Common myeloid progenitor, CD34-positive (primary cell): ENCODE measurements at regions not wholly inside any gene's neighbourhood (a gene's known extent, or its start where the extent isn't known, plus 50 kb on each side); places are given as distances from the start of the nearest gene placed in this dataset.

ENCODE experiments used
- CTCF ChIA-PET: fragments of 350-600 bp; sonication (Branson Sonifier 250); formaldehyde crosslinking; loops from one replicate; lab custom pipeline; 2021; ENCODE audit warnings: antibody characterized with exemption; lab: Charles Lee
- POLR2A ChIA-PET: fragments of 350-600 bp; sonication (Branson Sonifier 250); formaldehyde crosslinking; loops from one replicate; lab custom pipeline; 2021; ENCODE audit warnings: antibody characterized with exemption; lab: Charles Lee
- DNase-seq, 3 donors: peaks; one replicate each; pipeline versions ENCODE4 v3.0.0 to v3.0.0-alpha.2; 2013
- H3K27ac ChIP-seq, 2 experiments: 1 replicate in 1 of 2; 2 replicates in 1 of 2; pipeline ENCODE4 v1.7.0; 2013; ENCODE audit warnings: inconsistent platforms in 2 of 2, low read length in 2 of 2, mild to moderate bottlenecking in 2 of 2, low read depth in 1 of 2, moderate library complexity in 1 of 2; ENCODE audit not compliant: severe bottlenecking in 2 of 2, insufficient read depth in 1 of 2, poor library complexity in 1 of 2
- H3K27me3 ChIP-seq, 5 experiments: replicated peaks in 2 of 5; 1 replicate in 3 of 5; 2 replicates in 2 of 5; pipeline versions ENCODE4 v1.6.1 to v1.7.0; 2013; ENCODE audit warnings: low read length in 4 of 5, mild to moderate bottlenecking in 2 of 5, moderate library complexity in 2 of 5, inconsistent platforms in 1 of 5; ENCODE audit not compliant: insufficient read depth in 5 of 5, control insufficient read depth in 4 of 5
- H3K36me3 ChIP-seq, 4 experiments: 1 replicate in 2 of 4; 2 replicates in 2 of 4; pipeline versions ENCODE4 v1.6.1 to v1.7.0; 2013; ENCODE audit warnings: low read length in 3 of 4, control low read depth in 1 of 4, mild to moderate bottlenecking in 1 of 4; ENCODE audit not compliant: control insufficient read depth in 4 of 4, insufficient read depth in 4 of 4
- H3K4me1 ChIP-seq, 4 experiments: 1 replicate in 3 of 4; 2 replicates in 1 of 4; pipeline versions ENCODE4 v1.6.1 to v1.7.1; 2013; ENCODE audit warnings: low read length in 3 of 4, mild to moderate bottlenecking in 3 of 4, control low read depth in 1 of 4, inconsistent platforms in 1 of 4, moderate library complexity in 1 of 4; ENCODE audit not compliant: control insufficient read depth in 4 of 4, insufficient read depth in 4 of 4; ENCODE audit errors: control extremely low read depth in 1 of 4
- H3K4me3 ChIP-seq, 7 experiments: 1 replicate in 4 of 7; 2 replicates in 3 of 7; pipeline versions ENCODE4 v1.5.1 to v1.7.0; 2013; ENCODE audit warnings: mild to moderate bottlenecking in 7 of 7, low read length in 6 of 7, moderate library complexity in 6 of 7, inconsistent platforms in 2 of 7, low read depth in 2 of 7, control low read depth in 1 of 7; ENCODE audit not compliant: insufficient read depth in 4 of 7, control insufficient read depth in 1 of 7; ENCODE audit errors: extremely low read depth in 1 of 7
- H3K9me3 ChIP-seq, 5 experiments: 1 replicate in 4 of 5; 2 replicates in 1 of 5; pipeline versions ENCODE4 v1.6.1 to v1.7.1; 2013; ENCODE audit warnings: low read length in 4 of 5, mild to moderate bottlenecking in 2 of 5, inconsistent platforms in 1 of 5, low read depth in 1 of 5, moderate library complexity in 1 of 5; ENCODE audit not compliant: control insufficient read depth in 4 of 5, insufficient read depth in 2 of 5; ENCODE audit errors: control extremely low read depth in 1 of 5
- WGBS: methylation state at CpG from one replicate; pipeline ENCODE4 v1.1.5; 2013; ENCODE audit not compliant: insufficient coverage; 5-methylcytosine and 5-hydroxymethylcytosine counted together

- DNase-seq, result no peak
- ChIA-PET CTCF (no interaction called here), POLR2A (no interaction called here)
- no peak overlapping the region for H3K27ac ChIP-seq
- H3K9me3 ChIP-seq, result no peaks in the 10 kb centered on the region
- no peaks in the 10 kb centered on the region for H3K4me1 ChIP-seq
- 100% methylated on average over 2 of the region's 3 CpGs for WGBS
- H3K27me3 ChIP-seq, result no peaks in the 10 kb centered on the region
- H3K36me3 ChIP-seq, result no peaks in the 10 kb centered on the region
- H3K4me3 ChIP-seq, result no peak overlapping the region
Observed at GRCh38 chr14:83384253-83384652, 1850.6 kb upstream of the SEL1L start.

- WGBS, result no CpG with 5 or more reads among the region's 2 CpGs
- CTCF ChIA-PET, result no interaction called here
Observed at GRCh38 chr14:83395321-83395720, 1861.7 kb upstream of the SEL1L start.

GRCh38 chr14:83416476-83416875, 1882.8 kb upstream of the SEL1L start:
- Histone ChIP-seq H3K4me3 (no peak overlapping the region), H3K4me1 (no peaks in the 10 kb centered on the region), H3K27ac (no peak overlapping the region), H3K27me3 (no peaks in the 10 kb centered on the region), H3K36me3 (no peaks in the 10 kb centered on the region), H3K9me3 (peaks cover 0 to 1% (median 0%) of the 10 kb centered on the region in 5 experiments)
- ChIA-PET POLR2A (no interaction called here), CTCF (interaction anchor here (1.0 kb wide), 1 partner anchor 15 kb away, joined by 3 read pairs; no protein-coding TSS in a partner anchor)
- 100% methylated on average over 1 of the region's 2 CpGs for WGBS
- no peak for DNase-seq

More at GRCh38 chr14:83395321-83395720, 1861.7 kb upstream of the SEL1L start:
- no peak for DNase-seq
- Histone ChIP-seq H3K9me3 (no peaks in the 10 kb centered on the region), H3K27me3 (no peaks in the 10 kb centered on the region), H3K4me1 (no peaks in the 10 kb centered on the region), H3K4me3 (no peak overlapping the region), H3K36me3 (no peaks in the 10 kb centered on the region), H3K27ac (no peak overlapping the region)
- POLR2A ChIA-PET, result no interaction called here

GRCh38 chr14:83419420-83419819, 1885.8 kb upstream of the SEL1L start:
- H3K27ac ChIP-seq, result no peak overlapping the region
- H3K4me1 ChIP-seq, result no peaks in the 10 kb centered on the region
- H3K27me3 ChIP-seq, result no peaks in the 10 kb centered on the region
- DNase-seq, result no peak
- POLR2A ChIA-PET, result no interaction called here
- peaks cover 0 to 1% (median 0%) of the 10 kb centered on the region in 5 experiments for H3K9me3 ChIP-seq
- H3K4me3 ChIP-seq, result no peak overlapping the region
- CTCF ChIA-PET, result no interaction called here
- no peaks in the 10 kb centered on the region for H3K36me3 ChIP-seq
- WGBS, result 100% methylated on average over 1 of the region's 4 CpGs

- Histone ChIP-seq H3K4me1 (no peaks in the 10 kb centered on the region), H3K27ac (no peak overlapping the region), H3K36me3 (no peaks in the 10 kb centered on the region), H3K27me3 (no peaks in the 10 kb centered on the region), H3K4me3 (no peak overlapping the region), H3K9me3 (peaks cover 0 to 1% (median 0%) of the 10 kb centered on the region in 5 experiments)
- ChIA-PET CTCF (no interaction called here), POLR2A (no interaction called here)
- DNase-seq, result no peak
- WGBS, result 100% methylated on average over 1 of the region's 2 CpGs
Observed at GRCh38 chr14:83421711-83422110, 1888.1 kb upstream of the SEL1L start.

- DNase-seq, result no peak
- Histone ChIP-seq H3K27me3 (no peaks in the 10 kb centered on the region), H3K4me1 (no peaks in the 10 kb centered on the region), H3K36me3 (no peaks in the 10 kb centered on the region), H3K27ac (no peak overlapping the region), H3K9me3 (no peaks in the 10 kb centered on the region), H3K4me3 (no peak overlapping the region)
- ChIA-PET CTCF (no interaction called here), POLR2A (no interaction called here)
Observed at GRCh38 chr14:83425138-83425537, 1891.5 kb upstream of the SEL1L start.

GRCh38 chr14:83425706-83426105, 1892.1 kb upstream of the SEL1L start:
- CTCF ChIA-PET, result no interaction called here
- Histone ChIP-seq H3K27me3 (no peaks in the 10 kb centered on the region), H3K36me3 (no peaks in the 10 kb centered on the region), H3K9me3 (no peaks in the 10 kb centered on the region), H3K4me3 (no peak overlapping the region), H3K4me1 (no peaks in the 10 kb centered on the region), H3K27ac (no peak overlapping the region)
- DNase-seq, result no peak
- WGBS, result 100% methylated on average over 2 of the region's 2 CpGs
- POLR2A ChIA-PET, result no interaction called here
